IMR-90 (cell line): ENCODE measurements at regions not wholly inside any gene's neighbourhood (a gene's known extent, or its start where the extent isn't known, plus 50 kb on each side); places are given as distances from the start of the nearest gene placed in this dataset.

Experiments
- ATAC-seq: fragments of 200-7000 bp; cut with Tn5 transposase; 2 replicates; pipeline ENCODE4 v1.9.1; 2020; ENCODE audit warnings: low read depth, mild to moderate bottlenecking, moderate library complexity
- BruUV-seq: library from RNA; stranded (reverse); fragments of 400-500 nt; replicated peaks from 2 replicates; lab custom pipeline; 2021; lab: Mats Ljungman, UMichigan
- CTCF ChIA-PET: fragments of 300-600 bp; formaldehyde crosslinking; extraction: SDS; loops from one replicate; lab custom pipeline; 2021; ENCODE audit warnings: antibody characterized with exemption; lab: Yijun Ruan, JAX
- POLR2A ChIA-PET: fragments of 300-600 bp; sonication (Branson Sonifier 250); formaldehyde crosslinking; loops from one replicate; lab custom pipeline; 2022; ENCODE audit warnings: antibody characterized with exemption; ENCODE audit not compliant: unreplicated experiment; lab: Charles Lee
- DNase-seq: peaks from one replicate; pipeline ENCODE4 v3.0.0; 2013
- H2AFZ ChIP-seq: replicated peaks from 2 replicates; pipeline ENCODE3; 2013; ENCODE audit warnings: low read length, mild to moderate bottlenecking; ENCODE audit not compliant: poor library complexity
- H2AK5ac ChIP-seq: 2 replicates; pipeline ENCODE4 v1.6.1; 2013; ENCODE audit warnings: low read depth, low read length, inconsistent platforms
- H2AK9ac ChIP-seq: replicated peaks from 2 replicates; pipeline ENCODE3; 2013; ENCODE audit warnings: mild to moderate bottlenecking, low read depth, low read length, moderate library complexity; ENCODE audit not compliant: poor library complexity
- H2BK120ac ChIP-seq: 2 replicates; pipeline ENCODE4 v1.6.1; 2013; ENCODE audit warnings: low read depth, low read length, inconsistent platforms
- H2BK15ac ChIP-seq: 3 replicates; pipeline ENCODE4 v1.6.1; 2013; ENCODE audit warnings: low read depth, low read length, inconsistent platforms
- H2BK20ac ChIP-seq: 2 replicates; pipeline ENCODE4 v1.6.1; 2013; ENCODE audit warnings: low read depth, mild to moderate bottlenecking, inconsistent platforms, low read length, moderate library complexity
- H2BK5ac ChIP-seq: 2 replicates; pipeline ENCODE4 v1.6.1; 2013; ENCODE audit warnings: mild to moderate bottlenecking, low read depth, low read length, inconsistent platforms; ENCODE audit not compliant: poor library complexity, severe bottlenecking
- H3K14ac ChIP-seq: replicated peaks from 2 replicates; pipeline ENCODE4 v1.6.1; 2013; ENCODE audit warnings: low read depth, low read length, inconsistent platforms
- H3K18ac ChIP-seq: 2 replicates; pipeline ENCODE4 v1.6.1; 2013; ENCODE audit warnings: low read depth, low read length, control low read depth
- H3K23ac ChIP-seq: 2 replicates; pipeline ENCODE4 v1.6.1; 2013; ENCODE audit warnings: low read depth, low read length, inconsistent platforms
- H3K27ac ChIP-seq: 2 replicates; pipeline ENCODE4 v1.5.1; 2013; ENCODE audit warnings: mild to moderate bottlenecking, control low read depth, low read length; ENCODE audit not compliant: insufficient read depth
- H3K27me3 ChIP-seq: 2 replicates; pipeline ENCODE4 v1.6.1; 2013; ENCODE audit warnings: low read length; ENCODE audit not compliant: control insufficient read depth, insufficient read depth
- H3K36me3 ChIP-seq: 2 replicates; pipeline ENCODE4 v1.6.1; 2013; ENCODE audit warnings: low read length, mixed read lengths; ENCODE audit not compliant: control insufficient read depth, insufficient read depth
- H3K4ac ChIP-seq: 2 replicates; pipeline ENCODE4 v1.6.1; 2013; ENCODE audit warnings: low read depth, low read length, inconsistent platforms
- H3K4me1 ChIP-seq: 2 replicates; pipeline ENCODE4 v1.6.1; 2013; ENCODE audit warnings: low read length, mixed read lengths; ENCODE audit not compliant: control insufficient read depth, insufficient read depth
- H3K4me2 ChIP-seq: 2 replicates; pipeline ENCODE4 v1.6.1; 2013; ENCODE audit warnings: low read depth, mild to moderate bottlenecking, control low read depth, low read length, moderate library complexity
- H3K4me3 ChIP-seq: 2 replicates; pipeline ENCODE4 v1.5.1; 2013; ENCODE audit warnings: low read depth, mild to moderate bottlenecking, control low read depth, low read length, moderate library complexity; ENCODE audit not compliant: insufficient read depth
- H3K56ac ChIP-seq: 2 replicates; pipeline ENCODE4 v1.6.1; 2013; ENCODE audit warnings: low read length, inconsistent platforms; ENCODE audit not compliant: insufficient read depth; ENCODE audit errors: extremely low read depth
- H3K79me1 ChIP-seq, 2 experiments: 2 replicates each; pipeline ENCODE4 v1.6.1; 2013; ENCODE audit warnings: low read length in 2 of 2, inconsistent platforms in 1 of 2, low read depth in 1 of 2
- H3K9ac ChIP-seq: 2 replicates; pipeline ENCODE4 v1.6.1; 2013; ENCODE audit warnings: low read depth, low read length, control low read depth
- H3K9me1 ChIP-seq: 2 replicates; pipeline ENCODE4 v1.6.1; 2013; ENCODE audit warnings: low read length, inconsistent platforms; ENCODE audit not compliant: insufficient read depth
- H3K9me3 ChIP-seq: 2 replicates; pipeline ENCODE4 v1.6.1; 2013; ENCODE audit warnings: low read length; ENCODE audit not compliant: control insufficient read depth, insufficient read depth
- H4K20me1 ChIP-seq: 2 replicates; pipeline ENCODE4 v1.6.1; 2013; ENCODE audit warnings: low read length, inconsistent platforms; ENCODE audit not compliant: insufficient read depth
- H4K5ac ChIP-seq: 2 replicates; pipeline ENCODE4 v1.6.1; 2013; ENCODE audit warnings: mild to moderate bottlenecking, low read depth, low read length, control low read depth
- H4K8ac ChIP-seq, 2 experiments: 2 replicates each; pipeline ENCODE4 v1.6.1; 2013; ENCODE audit warnings: low read depth in 2 of 2, low read length in 2 of 2, control low read depth in 1 of 2, inconsistent platforms in 1 of 2
- H4K91ac ChIP-seq: 2 replicates; pipeline ENCODE4 v1.6.1; 2013; ENCODE audit warnings: low read depth, low read length, inconsistent platforms; ENCODE audit not compliant: insufficient read depth
- BHLHE40 ChIP-seq: fragments of 150-350 bp; IDR thresholded peaks from 2 replicates; pipeline ENCODE4 v1.6.1; 2016; ENCODE audit warnings: mild to moderate bottlenecking, low read depth, low read length
- CEBPB ChIP-seq: IDR thresholded peaks from 2 replicates; pipeline ENCODE4 v1.6.1; 2012; ENCODE audit warnings: low read depth, low read length, improper control_type of control experiment
- CHD1 ChIP-seq: IDR thresholded peaks from 2 replicates; pipeline ENCODE4 v1.6.1; 2012; ENCODE audit warnings: low read depth, low read length, improper control_type of control experiment
- CTCF ChIP-seq: conservative IDR thresholded peaks from 2 replicates; pipeline ENCODE4 v1.5.1; 2012; ENCODE audit warnings: mild to moderate bottlenecking, low read depth, low read length, improper control_type of control experiment
- FOS ChIP-seq: fragments of 150-350 bp; IDR thresholded peaks from 2 replicates; pipeline ENCODE4 v1.6.1; 2016; ENCODE audit warnings: low read depth, low read length
- MAFK ChIP-seq: IDR thresholded peaks from 2 replicates; pipeline ENCODE4 v1.6.1; 2012; ENCODE audit warnings: low read depth, low read length, improper control_type of control experiment
- MAZ ChIP-seq: IDR thresholded peaks from 2 replicates; pipeline ENCODE4 v1.6.1; 2012; ENCODE audit warnings: low read depth, mild to moderate bottlenecking, low read length, improper control_type of control experiment, moderate library complexity, borderline replicate concordance
- MXI1 ChIP-seq: IDR thresholded peaks from 2 replicates; pipeline ENCODE4 v1.6.1; 2012; ENCODE audit warnings: low read depth, mild to moderate bottlenecking, low read length, moderate library complexity, borderline replicate concordance
- NFE2L2 ChIP-seq: fragments of 150-350 bp; IDR thresholded peaks from 2 replicates; pipeline ENCODE4 v1.6.1; 2016; ENCODE audit warnings: low read depth, mild to moderate bottlenecking, low read length
- POLR2A ChIP-seq: IDR thresholded peaks from 2 replicates; pipeline ENCODE4 v1.6.1; 2012; ENCODE audit warnings: mild to moderate bottlenecking, low read depth, low read length
- RAD21 ChIP-seq: IDR thresholded peaks from 2 replicates; pipeline ENCODE4 v1.6.1; 2012; ENCODE audit warnings: low read length, improper control_type of control experiment
- RCOR1 ChIP-seq: IDR thresholded peaks from 2 replicates; pipeline ENCODE4 v1.6.1; 2012; ENCODE audit warnings: mild to moderate bottlenecking, low read length, improper control_type of control experiment; ENCODE audit not compliant: insufficient replicate concordance
- RFX5 ChIP-seq: IDR thresholded peaks from 2 replicates; pipeline ENCODE4 v1.8.0; 2012; ENCODE audit warnings: low read depth, mild to moderate bottlenecking, low read length, moderate library complexity
- SMC3 ChIP-seq: fragments of 150-350 bp; IDR thresholded peaks from 2 replicates; pipeline ENCODE4 v1.6.1; 2016; ENCODE audit warnings: low read depth, mild to moderate bottlenecking, antibody characterized with exemption, low read length, moderate library complexity
- USF2 ChIP-seq: fragments of 150-350 bp; IDR thresholded peaks from 2 replicates; pipeline ENCODE4 v1.6.1; 2017; ENCODE audit warnings: mild to moderate bottlenecking, antibody characterized with exemption, low read length, low read depth
- WGBS, 2 experiments: methylation state at CpG; one replicate each; pipeline versions ENCODE4 v1.1.5 to v1.1.7; 2013; ENCODE audit warnings: missing lambda C conversion rate in 2 of 2; ENCODE audit not compliant: insufficient read length in 1 of 2; ENCODE audit errors: extremely low coverage in 2 of 2; 5-methylcytosine and 5-hydroxymethylcytosine counted together
- dilution Hi-C: fragments of 300-500 bp; cut with HindIII; formaldehyde crosslinking; loops from one replicate; pipeline ENCODE4 v1.14.3; 2018; ENCODE audit warnings: low sequenced_read_pairs; ENCODE audit not compliant: unreplicated experiment
- in situ Hi-C: fragments of 300-500 bp; cut with MboI; formaldehyde crosslinking; loops from 3 replicates; pipeline ENCODE4 v1.14.3; 2019; ENCODE audit warnings: low sequenced_read_pairs, inconsistent platforms, mixed read lengths
- intact Hi-C: fragments of 100-400 bp; cut with micrococcal nuclease; formaldehyde crosslinking; loops from 2 replicates; pipeline ENCODE4 v1.10.0; 2022
- TF ChIP-seq, protein P1 (sequence below): fragments of 150-350 bp; IDR thresholded peaks from 2 replicates; pipeline ENCODE4 v1.6.1; 2016; ENCODE audit warnings: low read depth, mild to moderate bottlenecking, low read length, moderate library complexity, borderline replicate concordance

- H2AFZ ChIP-seq = no peak overlapping the region
- H4K20me1 ChIP-seq = no peaks in the 10 kb centered on the region
- H2BK5ac ChIP-seq = no peak overlapping the region
- TF ChIP-seq RAD21 = no peak
- no peak for TF ChIP-seq CHD1
- no peak for TF ChIP-seq MAFK
- TF ChIP-seq RCOR1 = no peak
- TF ChIP-seq CTCF = no peak
- no peak for TF ChIP-seq MXI1
- no peak for TF ChIP-seq CEBPB
- TF ChIP-seq FOS = no peak
- no peak for TF ChIP-seq NFE2L2
- no peak for TF ChIP-seq POLR2A
- no peak for TF ChIP-seq RFX5
- TF ChIP-seq MAZ = no peak
- TF ChIP-seq BHLHE40 = no peak
- TF ChIP-seq SMC3 = no peak
- TF ChIP-seq USF2 = no peak
- TF ChIP-seq, protein P1, sequence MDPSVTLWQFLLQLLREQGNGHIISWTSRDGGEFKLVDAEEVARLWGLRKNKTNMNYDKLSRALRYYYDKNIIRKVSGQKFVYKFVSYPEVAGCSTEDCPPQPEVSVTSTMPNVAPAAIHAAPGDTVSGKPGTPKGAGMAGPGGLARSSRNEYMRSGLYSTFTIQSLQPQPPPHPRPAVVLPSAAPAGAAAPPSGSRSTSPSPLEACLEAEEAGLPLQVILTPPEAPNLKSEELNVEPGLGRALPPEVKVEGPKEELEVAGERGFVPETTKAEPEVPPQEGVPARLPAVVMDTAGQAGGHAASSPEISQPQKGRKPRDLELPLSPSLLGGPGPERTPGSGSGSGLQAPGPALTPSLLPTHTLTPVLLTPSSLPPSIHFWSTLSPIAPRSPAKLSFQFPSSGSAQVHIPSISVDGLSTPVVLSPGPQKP = no peak
- DNase-seq = no peak
- H3K23ac ChIP-seq = no peak overlapping the region
- dilution Hi-C loops = no loop called here
- H3K36me3 ChIP-seq = no peaks in the 10 kb centered on the region
- in situ Hi-C loops = no loop called here
- no peak overlapping the region for H2BK120ac ChIP-seq
- H3K14ac ChIP-seq = no peak overlapping the region
- ATAC-seq = no peak
- no peak overlapping the region for H2BK20ac ChIP-seq
- H2AK9ac ChIP-seq = no peak overlapping the region
- WGBS, 2 experiments = no CpG with 5 or more reads among the region's 3 CpGs
- H3K18ac ChIP-seq = no peak overlapping the region
- no peaks in the 10 kb centered on the region for H3K4me1 ChIP-seq
- H4K8ac ChIP-seq = no peak overlapping the region
- H2BK15ac ChIP-seq = no peak overlapping the region
- no peak overlapping the region for H3K4me3 ChIP-seq
- no peaks in the 10 kb centered on the region for H3K79me1 ChIP-seq
- no peak overlapping the region for H3K56ac ChIP-seq
- ChIA-PET CTCF (interaction anchor here (0.6 kb wide), 1 partner anchor 201 kb away, joined by 3 read pairs; no protein-coding TSS in a partner anchor), POLR2A (no interaction called here)
- H2AK5ac ChIP-seq = no peak overlapping the region
- no peak overlapping the region for H3K4me2 ChIP-seq
- no peak overlapping the region for H3K27ac ChIP-seq
- H3K27me3 ChIP-seq = no peaks in the 10 kb centered on the region
- no peaks in the 10 kb centered on the region for H3K9me1 ChIP-seq
- H3K4ac ChIP-seq = no peak overlapping the region
- no peak overlapping the region for H3K9ac ChIP-seq
- no peak overlapping the region for H4K91ac ChIP-seq
- BruUV-seq = no TSS peak
- no peaks in the 10 kb centered on the region for H3K9me3 ChIP-seq
- no peak overlapping the region for H4K5ac ChIP-seq
- intact Hi-C loops = no loop called here
Measured at GRCh38 chr16:80040814-80041213, 440.3 kb upstream of the MAF start.
